Peyer's patch (tissue), 4 donors: ENCODE measurements at regions not wholly inside any gene's neighbourhood (a gene's known extent, or its start where the extent isn't known, plus 50 kb on each side); places are given as distances from the start of the nearest gene placed in this dataset.
"Not testable (repeated sequence)": the region's sequence is repeated elsewhere in the genome, so short reads cannot be mapped to it uniquely, and the experiment has no call there.

Experiments used
- DNase-seq, 3 donors: peaks; one replicate each; pipeline ENCODE4 v3.0.0-alpha.2; 2017 to 2019
- H3K27ac ChIP-seq, 4 donors: fragments of 200-600 bp; sonication (generic); one replicate each; pipeline ENCODE4 v1.5.1; 2016 to 2019
- H3K27me3 ChIP-seq, 2 donors: fragments of 200-600 bp; sonication (generic); one replicate each; pipeline ENCODE4 v1.5.1; 2019
- H3K36me3 ChIP-seq, 3 donors: fragments of 200-600 bp; sonication (generic); one replicate each; pipeline ENCODE4 v1.5.1; 2016 to 2019
- H3K4me1 ChIP-seq, 4 donors: fragments of 200-600 bp; sonication (generic); one replicate each; pipeline ENCODE4 v1.5.1; 2016 to 2019
- H3K4me3 ChIP-seq, 4 donors: fragments of 200-600 bp; sonication (generic); 1 replicate in 3 of 4; 2 replicates in 1 of 4; pipeline ENCODE4 v1.5.1; 2016 to 2019; ENCODE audit warnings: mild to moderate bottlenecking in 1 of 4
- H3K9me3 ChIP-seq, 4 donors: fragments of 200-600 bp; sonication (generic); one replicate each; pipeline ENCODE4 v1.5.1; 2016 to 2019; ENCODE audit warnings: mild to moderate bottlenecking in 1 of 4
- CTCF ChIP-seq, 6 experiments: fragments of 450-650 bp in 4 of 6; fragments of 200-600 bp in 2 of 6; sonication (generic) in 1 of 6; IDR thresholded peaks; one replicate each; pipeline ENCODE4 v1.5.1; 2017 to 2019; ENCODE audit warnings: antibody characterized with exemption in 6 of 6, mild to moderate bottlenecking in 3 of 6, moderate library complexity in 1 of 6
- POLR2A ChIP-seq, 2 donors: fragments of 450-650 bp; IDR thresholded peaks; one replicate each; pipeline ENCODE4 v1.5.1; 2017; ENCODE audit warnings: antibody characterized with exemption in 2 of 2, mild to moderate bottlenecking in 2 of 2, moderate library complexity in 2 of 2

- H3K4me1 ChIP-seq, result no peaks in the 10 kb centered on the region
- DNase-seq, result no peak
- H3K36me3 ChIP-seq, result no peaks in the 10 kb centered on the region
- H3K9me3 ChIP-seq, result peaks cover 0 to 4% (median 0%) of the 10 kb centered on the region in 4 donors
- TF ChIP-seq POLR2A (IDR thresholded peaks at IDR 0.05), result no peak
- no peak for TF ChIP-seq CTCF (IDR thresholded peaks at IDR 0.05)
- no peaks in the 10 kb centered on the region for H3K27me3 ChIP-seq
- H3K27ac ChIP-seq, result no peak overlapping the region
- H3K4me3 ChIP-seq, result no peak overlapping the region
These were observed 261.5 kb upstream of the ZNF385D start for GRCh38 chr3:22012471-22012870.

GRCh38 chr3:22013641-22014040 is 262.6 kb upstream of the ZNF385D start:
- H3K4me1 ChIP-seq, result no peaks in the 10 kb centered on the region
- TF ChIP-seq CTCF (IDR thresholded peaks at IDR 0.05), result no peak
- no peak overlapping the region for H3K27ac ChIP-seq
- no peak overlapping the region for H3K4me3 ChIP-seq
- no peaks in the 10 kb centered on the region for H3K36me3 ChIP-seq
- H3K9me3 ChIP-seq, result no peaks in the 10 kb centered on the region
- no peaks in the 10 kb centered on the region for H3K27me3 ChIP-seq
- no peak for DNase-seq

- Histone ChIP-seq H3K4me1 (no peaks in the 10 kb centered on the region), H3K9me3 (no peaks in the 10 kb centered on the region), H3K4me3 (no peak overlapping the region), H3K36me3 (no peaks in the 10 kb centered on the region), H3K27me3 (no peaks in the 10 kb centered on the region), H3K27ac (no peak overlapping the region)
- TF ChIP-seq CTCF (IDR thresholded peaks at IDR 0.05) (no peak), POLR2A (IDR thresholded peaks at IDR 0.05) (no peak)
- no peak for DNase-seq
These were observed 265.2 kb upstream of the ZNF385D start for GRCh38 chr3:22016197-22016596.

- not testable (repeated sequence) for H3K9me3 ChIP-seq, H3K36me3 ChIP-seq, H3K27ac ChIP-seq, H3K4me3 ChIP-seq, DNase-seq, H3K4me1 ChIP-seq, H3K27me3 ChIP-seq
These were observed 273.6 kb upstream of the ZNF385D start for GRCh38 chr3:22024638-22025037.

- Histone ChIP-seq H3K9me3 (peaks cover 0 to 3% (median 0%) of the 10 kb centered on the region in 4 donors), H3K36me3 (no peaks in the 10 kb centered on the region), H3K4me3 (no peak overlapping the region), H3K4me1 (no peaks in the 10 kb centered on the region), H3K27ac (no peak overlapping the region), H3K27me3 (no peaks in the 10 kb centered on the region)
- no peak for DNase-seq
- no peak for TF ChIP-seq CTCF (IDR thresholded peaks at IDR 0.05)
- no peak for TF ChIP-seq POLR2A (IDR thresholded peaks at IDR 0.05)
These were observed 278.5 kb upstream of the ZNF385D start for GRCh38 chr3:22029480-22029879.

- Histone ChIP-seq H3K27ac (no peak overlapping the region), H3K4me3 (no peak overlapping the region), H3K36me3 (no peaks in the 10 kb centered on the region), H3K9me3 (no peaks in the 10 kb centered on the region), H3K4me1 (no peaks in the 10 kb centered on the region), H3K27me3 (no peaks in the 10 kb centered on the region)
- TF ChIP-seq CTCF (IDR thresholded peaks at IDR 0.05), result no peak
- TF ChIP-seq POLR2A (IDR thresholded peaks at IDR 0.05), result no peak
- DNase-seq, result no peak
These were observed 288.2 kb upstream of the ZNF385D start for GRCh38 chr3:22039161-22039560.
